Activated naive CD4-positive, alpha-beta T cell treated with anti-CD3 and anti-CD28 coated beads for 36 hours (primary cell): ENCODE measurements at regions not wholly inside any gene's neighbourhood (a gene's known extent, or its start where the extent isn't known, plus 50 kb on each side); places are given as distances from the start of the nearest gene placed in this dataset.

Source experiments
- CTCF ChIA-PET: fragments of 350-600 bp; sonication (Branson Sonifier 250); formaldehyde crosslinking; loops from one replicate; lab custom pipeline; 2021; ENCODE audit warnings: antibody characterized with exemption; lab: Charles Lee
- DNase-seq: peaks from one replicate; pipeline ENCODE4 v3.0.0-alpha.2; 2020
- H3K27ac Mint-ChIP-seq: one replicate; pipeline ENCODE4 v1.8.0; 2021; ENCODE audit warnings: mild to moderate bottlenecking, mixed read lengths
- H3K27me3 Mint-ChIP-seq: one replicate; pipeline ENCODE4 v1.8.0; 2021; ENCODE audit warnings: low read depth, mixed read lengths
- H3K36me3 Mint-ChIP-seq: one replicate; pipeline ENCODE4 v1.8.0; 2021; ENCODE audit warnings: low read depth, mixed read lengths
- H3K4me1 Mint-ChIP-seq: one replicate; pipeline ENCODE4 v1.8.0; 2021; ENCODE audit warnings: low read depth, mixed read lengths
- H3K4me3 Mint-ChIP-seq: one replicate; pipeline ENCODE4 v1.8.0; 2021; ENCODE audit warnings: mild to moderate bottlenecking, moderate library complexity, mixed read lengths
- H3K9me3 Mint-ChIP-seq: one replicate; pipeline ENCODE4 v1.8.0; 2021; ENCODE audit warnings: mixed read lengths
- intact Hi-C: fragments of 100-400 bp; cut with micrococcal nuclease; formaldehyde crosslinking; loops from one replicate; pipeline ENCODE4 v1.15.1; 2023

DNA sequence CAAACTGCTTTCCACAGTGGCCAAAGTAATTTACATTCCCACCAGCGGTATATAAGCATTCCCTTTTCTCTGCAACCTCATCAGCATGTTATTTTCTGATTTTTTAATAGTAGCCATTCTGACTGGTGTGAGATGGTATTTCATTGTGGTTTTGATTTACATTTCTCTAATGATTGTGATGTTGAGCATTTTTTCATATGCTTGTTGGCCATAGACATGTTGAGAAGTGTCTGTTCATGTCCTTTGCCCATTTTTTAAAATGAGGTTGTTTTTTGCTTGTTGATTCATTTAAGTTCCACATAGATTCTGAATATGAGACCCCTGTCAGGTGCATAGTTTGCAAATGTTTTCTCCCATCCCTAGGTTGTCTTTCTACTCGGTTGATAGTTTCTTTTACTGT lies 254.5 kb upstream of the MPDZ start:
- CTCF ChIA-PET = interaction anchor here (0.6 kb wide), 1 partner anchor 154 kb away, joined by 6 read pairs; no protein-coding TSS in a partner anchor
- no peaks in the 10 kb centered on the region for H3K4me1 Mint-ChIP-seq
- no peaks in the 10 kb centered on the region for H3K27me3 Mint-ChIP-seq
- intact Hi-C loops = no loop called here
- H3K9me3 Mint-ChIP-seq = peaks cover 2% of the 10 kb centered on the region
- no peak overlapping the region for H3K27ac Mint-ChIP-seq
- DNase-seq = no peak
- H3K4me3 Mint-ChIP-seq = no peak overlapping the region
- H3K36me3 Mint-ChIP-seq = no peaks in the 10 kb centered on the region

DNA sequence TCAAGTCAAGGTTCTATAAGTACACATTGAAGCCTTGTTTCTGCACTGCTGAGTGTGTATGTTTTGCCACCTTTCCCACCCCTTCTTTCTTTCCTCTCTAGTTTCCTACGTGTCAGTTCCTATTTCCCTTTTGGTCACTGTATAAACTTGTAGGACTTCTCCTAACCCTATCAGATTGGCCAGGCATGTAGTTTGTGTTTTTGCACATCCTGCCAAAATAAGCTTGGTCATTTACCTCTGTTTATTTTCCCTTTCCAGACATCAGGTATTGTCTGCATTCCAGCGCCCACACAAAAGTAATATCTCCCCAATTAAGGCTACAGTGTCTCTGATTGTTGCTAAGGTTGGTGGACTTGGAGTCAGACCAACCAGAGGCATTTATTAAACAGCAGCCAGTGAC lies 252.9 kb upstream of the MPDZ start:
- Mint-ChIP-seq H3K4me1 (no peaks in the 10 kb centered on the region), H3K27ac (no peak overlapping the region), H3K9me3 (peaks cover 1% of the 10 kb centered on the region), H3K27me3 (no peaks in the 10 kb centered on the region), H3K4me3 (no peak overlapping the region), H3K36me3 (no peaks in the 10 kb centered on the region)
- CTCF ChIA-PET = no interaction called here
- intact Hi-C loops = no loop called here
- DNase-seq = no peak

DNA sequence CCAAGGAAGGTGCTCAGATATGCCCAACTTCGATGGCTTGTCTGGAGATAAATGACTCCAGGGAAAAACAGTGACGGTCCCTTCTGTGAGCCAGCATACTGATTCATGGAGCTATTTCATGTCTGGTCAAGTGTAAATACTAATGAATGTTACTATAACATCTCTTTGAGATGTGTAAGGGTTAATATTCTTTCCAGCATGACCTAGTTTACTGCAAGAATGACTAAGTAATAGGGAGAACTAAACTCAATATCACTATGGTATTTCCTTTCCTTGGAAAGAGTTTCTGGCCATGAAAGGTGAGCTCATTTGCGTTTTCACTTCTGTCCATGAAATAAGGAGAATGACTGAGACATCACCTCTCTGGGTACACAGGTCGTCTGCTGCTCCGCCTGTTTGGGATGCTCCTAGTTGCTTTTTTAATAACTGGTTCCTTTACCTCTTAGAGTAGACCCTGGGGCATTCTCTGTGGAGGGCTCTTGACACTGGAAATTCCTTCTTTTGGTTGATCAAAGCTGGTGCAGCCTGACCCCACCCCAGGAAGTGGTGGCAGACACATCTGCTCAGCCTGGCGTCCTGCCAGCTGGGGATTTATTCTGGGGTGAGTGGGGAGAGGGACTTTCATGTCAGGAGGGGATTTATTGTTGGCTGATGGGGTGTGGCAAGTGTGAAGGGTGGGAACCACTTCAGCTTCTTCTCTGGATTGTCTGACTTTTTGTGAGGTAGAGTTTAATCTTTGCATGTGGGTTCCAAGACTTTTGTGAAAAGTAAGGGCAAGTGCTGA lies 250.0 kb upstream of the MPDZ start:
- Mint-ChIP-seq H3K9me3 (peaks cover 1% of the 10 kb centered on the region), H3K36me3 (no peaks in the 10 kb centered on the region), H3K4me3 (no peak overlapping the region), H3K27ac (no peak overlapping the region), H3K4me1 (no peaks in the 10 kb centered on the region), H3K27me3 (no peaks in the 10 kb centered on the region)
- intact Hi-C loops = no loop called here
- CTCF ChIA-PET = no interaction called here
- no peak for DNase-seq

GRCh38 chr9:13524245-13524644 lies 244.8 kb upstream of the MPDZ start:
- CTCF ChIA-PET = no interaction called here
- Mint-ChIP-seq H3K4me1 (no peaks in the 10 kb centered on the region), H3K27me3 (no peaks in the 10 kb centered on the region), H3K27ac (no peak overlapping the region), H3K9me3 (peaks cover 4% of the 10 kb centered on the region), H3K36me3 (no peaks in the 10 kb centered on the region), H3K4me3 (no peak overlapping the region)
- DNase-seq = no peak
- intact Hi-C loops = no loop called here

GRCh38 chr9:13520069-13520468 lies 240.6 kb upstream of the MPDZ start:
- CTCF ChIA-PET = no interaction called here
- Mint-ChIP-seq H3K4me3 (no peak overlapping the region), H3K9me3 (peaks cover 8% of the 10 kb centered on the region), H3K27me3 (no peaks in the 10 kb centered on the region), H3K4me1 (no peaks in the 10 kb centered on the region), H3K36me3 (no peaks in the 10 kb centered on the region), H3K27ac (no peak overlapping the region)
- no peak for DNase-seq
- intact Hi-C loops = no loop called here

- CTCF ChIA-PET = no interaction called here
- no peaks in the 10 kb centered on the region for H3K27me3 Mint-ChIP-seq
- no peaks in the 10 kb centered on the region for H3K4me1 Mint-ChIP-seq
- intact Hi-C loops = no loop called here
- no peaks in the 10 kb centered on the region for H3K36me3 Mint-ChIP-seq
- H3K27ac Mint-ChIP-seq = no peak overlapping the region
- no peak for DNase-seq
- no peak overlapping the region for H3K4me3 Mint-ChIP-seq
- H3K9me3 Mint-ChIP-seq = peaks cover 6% of the 10 kb centered on the region
These were observed 234.4 kb upstream of the MPDZ start for GRCh38 chr9:13513716-13514444.

DNA sequence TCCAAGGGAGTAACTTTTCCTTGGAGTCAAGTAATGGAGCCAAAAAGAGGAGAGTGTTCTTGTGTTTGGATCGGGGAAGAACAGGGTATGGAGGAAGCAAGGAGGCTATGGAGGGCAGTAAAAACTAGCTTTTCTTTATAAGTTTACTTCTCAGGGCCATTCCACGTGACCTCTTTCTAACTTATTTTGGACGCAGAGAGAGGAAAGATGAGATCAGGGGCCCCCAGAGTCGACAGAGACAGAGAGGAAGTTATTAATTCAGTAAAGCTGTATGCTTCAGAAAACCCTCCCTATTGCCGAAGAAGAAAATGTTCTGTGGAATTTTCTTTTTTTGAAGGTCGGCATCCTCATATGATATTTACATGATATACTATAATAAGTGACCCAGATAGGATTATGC lies 233.8 kb upstream of the MPDZ start:
- intact Hi-C loops = no loop called here
- Mint-ChIP-seq H3K9me3 (peaks cover 5% of the 10 kb centered on the region), H3K27me3 (no peaks in the 10 kb centered on the region), H3K36me3 (no peaks in the 10 kb centered on the region), H3K27ac (no peak overlapping the region), H3K4me1 (no peaks in the 10 kb centered on the region), H3K4me3 (no peak overlapping the region)
- CTCF ChIA-PET = no interaction called here
- no peak for DNase-seq

DNA sequence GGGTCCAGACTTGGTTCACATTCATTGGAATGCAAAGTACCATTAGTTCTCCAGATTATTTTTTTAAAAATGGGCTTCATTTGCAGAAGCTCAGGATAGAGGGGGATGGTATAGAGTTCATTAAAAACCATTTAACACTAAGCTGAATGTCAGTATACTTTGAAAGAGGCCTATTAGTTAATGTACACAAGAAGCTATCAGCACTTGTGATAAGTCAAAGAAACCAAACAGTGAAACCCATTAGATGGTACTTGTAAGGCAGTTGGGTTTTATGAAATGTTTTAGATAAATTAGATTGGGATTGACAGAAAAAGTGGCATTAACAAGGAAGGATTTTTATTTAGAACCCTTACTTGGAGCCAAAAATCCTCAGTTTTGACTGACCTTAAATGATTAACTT lies 229.2 kb upstream of the MPDZ start:
- H3K27me3 Mint-ChIP-seq = peaks cover 2% of the 10 kb centered on the region
- H3K36me3 Mint-ChIP-seq = no peaks in the 10 kb centered on the region
- CTCF ChIA-PET = no interaction called here
- intact Hi-C loops = no loop called here
- DNase-seq = no peak
- H3K9me3 Mint-ChIP-seq = peaks cover 8% of the 10 kb centered on the region
- H3K27ac Mint-ChIP-seq = no peak overlapping the region
- no peak overlapping the region for H3K4me3 Mint-ChIP-seq
- H3K4me1 Mint-ChIP-seq = no peaks in the 10 kb centered on the region

- Mint-ChIP-seq H3K4me1 (no peaks in the 10 kb centered on the region), H3K4me3 (no peak overlapping the region), H3K9me3 (peaks cover 8% of the 10 kb centered on the region), H3K27ac (no peak overlapping the region), H3K36me3 (no peaks in the 10 kb centered on the region), H3K27me3 (peaks cover 2% of the 10 kb centered on the region)
- intact Hi-C loops = no loop called here
- CTCF ChIA-PET = no interaction called here
- DNase-seq = no peak
These were observed 228.6 kb upstream of the MPDZ start for GRCh38 chr9:13508086-13508485.

GRCh38 chr9:13505797-13506196 lies 226.3 kb upstream of the MPDZ start:
- Mint-ChIP-seq H3K4me3 (no peak overlapping the region), H3K9me3 (peaks cover 5% of the 10 kb centered on the region), H3K27me3 (peaks cover 2% of the 10 kb centered on the region), H3K4me1 (no peaks in the 10 kb centered on the region), H3K36me3 (no peaks in the 10 kb centered on the region), H3K27ac (no peak overlapping the region)
- DNase-seq = no peak
- intact Hi-C loops = no loop called here
- CTCF ChIA-PET = interaction anchor here (1.0 kb wide), 1 partner anchor 10 kb away, joined by 3 read pairs; no protein-coding TSS in a partner anchor

- H3K9me3 Mint-ChIP-seq = peaks cover 5% of the 10 kb centered on the region
- no peak for DNase-seq
- H3K4me3 Mint-ChIP-seq = no peak overlapping the region
- no peaks in the 10 kb centered on the region for H3K36me3 Mint-ChIP-seq
- CTCF ChIA-PET = no interaction called here
- no peaks in the 10 kb centered on the region for H3K4me1 Mint-ChIP-seq
- intact Hi-C loops = no loop called here
- H3K27ac Mint-ChIP-seq = no peak overlapping the region
- peaks cover 2% of the 10 kb centered on the region for H3K27me3 Mint-ChIP-seq
These were observed 224.1 kb upstream of the MPDZ start for GRCh38 chr9:13503599-13503998.

DNA sequence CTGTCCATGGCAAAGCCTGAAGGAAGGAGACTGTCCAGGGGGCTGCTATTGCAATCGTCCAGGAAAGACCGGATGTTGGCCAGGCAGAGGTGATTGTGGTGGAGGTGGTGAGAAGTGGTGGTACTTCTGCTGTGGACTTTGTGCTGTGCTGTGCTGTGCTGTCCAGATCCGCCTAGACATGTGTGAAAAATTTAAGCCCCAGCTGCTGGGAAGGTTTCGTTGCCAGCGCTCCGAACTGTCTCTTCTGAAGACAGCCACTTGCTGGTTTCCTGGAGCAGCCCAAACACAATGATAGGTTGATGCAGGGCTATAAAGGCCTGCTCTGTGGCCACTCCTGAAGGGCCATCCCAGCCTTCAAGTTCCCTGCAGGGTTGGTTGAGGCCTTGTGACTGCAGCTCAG lies 223.0 kb upstream of the MPDZ start:
- Mint-ChIP-seq H3K36me3 (no peaks in the 10 kb centered on the region), H3K4me3 (no peak overlapping the region), H3K27me3 (peaks cover 2% of the 10 kb centered on the region), H3K9me3 (peaks cover 4% of the 10 kb centered on the region), H3K4me1 (no peaks in the 10 kb centered on the region), H3K27ac (no peak overlapping the region)
- CTCF ChIA-PET = no interaction called here
- DNase-seq = no peak
- intact Hi-C loops = no loop called here

GRCh38 chr9:13501018-13501417 lies 221.5 kb upstream of the MPDZ start:
- CTCF ChIA-PET = no interaction called here
- H3K9me3 Mint-ChIP-seq = peaks cover 7% of the 10 kb centered on the region
- H3K4me3 Mint-ChIP-seq = no peak overlapping the region
- intact Hi-C loops = no loop called here
- H3K36me3 Mint-ChIP-seq = no peaks in the 10 kb centered on the region
- DNase-seq = no peak
- no peaks in the 10 kb centered on the region for H3K4me1 Mint-ChIP-seq
- no peak overlapping the region for H3K27ac Mint-ChIP-seq
- no peaks in the 10 kb centered on the region for H3K27me3 Mint-ChIP-seq
